Activated CD8-positive, alpha-beta T cell treated with anti-CD3 and anti-CD28 coated beads for 36 hours (primary cell): ENCODE measurements at regions not wholly inside any gene's neighbourhood (a gene's known extent, or its start where the extent isn't known, plus 50 kb on each side); places are given as distances from the start of the nearest gene placed in this dataset.

Source experiments
- ATAC-seq: fragments of 200-7000 bp; cut with Tn5 transposase; one replicate; pipeline ENCODE4 v1.10.0; 2021; ENCODE audit warnings: mild to moderate bottlenecking, moderate library complexity
- CTCF ChIA-PET: fragments of 350-600 bp; sonication (Branson Sonifier 250); formaldehyde crosslinking; loops from one replicate; lab custom pipeline; 2021; ENCODE audit warnings: antibody characterized with exemption; lab: Charles Lee
- POLR2A ChIA-PET: fragments of 350-600 bp; sonication (Branson Sonifier 250); formaldehyde crosslinking; loops from one replicate; lab custom pipeline; 2021; ENCODE audit warnings: antibody characterized with exemption; lab: Charles Lee
- DNase-seq: peaks from one replicate; pipeline ENCODE4 v3.0.0-alpha.2; 2020
- H3K27ac Mint-ChIP-seq: one replicate; pipeline ENCODE4 v1.8.0; 2021; ENCODE audit warnings: mild to moderate bottlenecking, mixed read lengths
- H3K27me3 Mint-ChIP-seq: one replicate; pipeline ENCODE4 v1.8.0; 2021; ENCODE audit warnings: mixed read lengths
- H3K36me3 Mint-ChIP-seq: one replicate; pipeline ENCODE4 v1.8.0; 2021; ENCODE audit warnings: low read depth, mixed read lengths
- H3K4me1 Mint-ChIP-seq: one replicate; pipeline ENCODE4 v1.8.0; 2021; ENCODE audit warnings: low read depth, mixed read lengths
- H3K4me3 Mint-ChIP-seq: one replicate; pipeline ENCODE4 v1.8.0; 2021; ENCODE audit warnings: mild to moderate bottlenecking, moderate library complexity, mixed read lengths
- H3K9me3 Mint-ChIP-seq: one replicate; pipeline ENCODE4 v1.8.0; 2021; ENCODE audit warnings: mixed read lengths
- CTCF ChIP-seq: fragments of 200-600 bp; IDR thresholded peaks from one replicate; pipeline ENCODE4 v1.8.0; 2022; ENCODE audit warnings: antibody characterized with exemption, mild to moderate bottlenecking
- intact Hi-C: fragments of 100-400 bp; cut with micrococcal nuclease; formaldehyde crosslinking; loops from one replicate; pipeline ENCODE4 v1.10.0; 2022

GRCh38 chr4:10891866-10892265 lies 207.3 kb upstream of the CLNK start:
- Mint-ChIP-seq H3K9me3 (no peaks in the 10 kb centered on the region), H3K36me3 (no peaks in the 10 kb centered on the region), H3K4me3 (no peak overlapping the region), H3K27me3 (no peaks in the 10 kb centered on the region), H3K27ac (no peak overlapping the region), H3K4me1 (no peaks in the 10 kb centered on the region)
- intact Hi-C loops = no loop called here
- ATAC-seq (no peak), DNase-seq (no peak)
- TF ChIP-seq CTCF = no peak
- ChIA-PET CTCF (interaction anchor here (1.2 kb wide), 1 partner anchor 23 kb away, joined by 3 read pairs; no protein-coding TSS in a partner anchor), POLR2A (no interaction called here)

DNA sequence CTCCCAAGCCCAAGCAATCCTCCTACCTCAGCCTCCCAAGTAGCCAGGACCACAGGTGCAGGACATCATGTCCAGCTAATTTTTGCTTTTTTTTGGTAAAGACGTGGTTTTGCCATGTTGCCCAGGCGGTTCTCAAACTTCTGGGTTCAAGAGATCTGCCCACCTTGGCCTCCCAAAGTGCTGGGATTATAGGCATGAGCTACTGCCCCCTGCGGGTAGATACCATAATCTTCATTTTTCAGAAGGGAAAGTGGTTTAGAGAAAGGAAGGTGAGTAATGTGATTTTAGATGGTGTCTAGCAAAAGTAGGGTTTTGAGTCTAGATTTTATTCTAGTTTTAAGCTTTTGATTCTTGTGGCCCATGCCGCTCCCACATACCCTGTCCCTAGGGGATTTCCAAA lies 205.3 kb upstream of the CLNK start:
- Mint-ChIP-seq H3K4me3 (no peak overlapping the region), H3K27me3 (no peaks in the 10 kb centered on the region), H3K4me1 (no peaks in the 10 kb centered on the region), H3K36me3 (no peaks in the 10 kb centered on the region), H3K9me3 (no peaks in the 10 kb centered on the region), H3K27ac (no peak overlapping the region)
- ChIA-PET POLR2A (no interaction called here), CTCF (no interaction called here)
- no peak for TF ChIP-seq CTCF
- intact Hi-C loops = no loop called here
- no peak for DNase-seq
- ATAC-seq = no peak

DNA sequence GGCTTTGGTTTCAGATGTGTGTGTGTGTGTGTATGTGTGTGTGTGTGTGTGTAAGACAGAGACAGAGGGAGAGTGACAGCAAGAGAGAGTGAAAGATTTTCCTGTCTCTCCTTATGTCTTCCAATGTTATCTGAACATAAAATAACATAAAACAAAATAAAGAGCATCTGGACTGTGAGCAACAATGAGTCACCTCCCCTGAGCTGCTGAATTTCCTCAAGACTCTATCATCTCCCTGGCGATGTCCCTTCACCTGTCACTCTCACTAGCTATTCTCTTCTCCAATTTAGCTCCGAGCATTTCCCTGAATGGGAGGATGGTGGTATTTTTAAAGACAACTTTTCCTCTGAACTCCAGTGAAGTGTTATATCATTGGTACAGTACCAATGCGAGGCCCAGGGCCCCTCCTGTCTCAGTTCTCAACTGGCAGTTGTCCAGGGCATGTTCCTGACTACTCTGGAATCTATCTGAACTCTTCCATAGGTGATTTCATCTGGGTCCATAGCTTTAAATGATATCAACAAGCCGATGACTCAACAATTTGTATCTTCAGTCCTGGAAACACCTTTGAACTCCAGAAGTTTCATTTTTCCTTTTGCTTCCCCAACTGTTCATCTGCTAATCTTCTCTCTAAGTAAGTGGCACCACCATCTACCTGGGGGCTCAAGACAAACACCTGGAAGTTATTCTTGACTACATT lies 195.0 kb upstream of the CLNK start:
- H3K27ac Mint-ChIP-seq = no peak overlapping the region
- H3K9me3 Mint-ChIP-seq = no peaks in the 10 kb centered on the region
- H3K4me1 Mint-ChIP-seq = no peaks in the 10 kb centered on the region
- intact Hi-C loops = no loop called here
- POLR2A ChIA-PET = no interaction called here
- no peaks in the 10 kb centered on the region for H3K27me3 Mint-ChIP-seq
- ATAC-seq (no peak), DNase-seq (no peak)
- CTCF ChIA-PET = interaction anchor here (1.1 kb wide), 1 partner anchor 19 kb away, joined by 3 read pairs; no protein-coding TSS in a partner anchor
- no peak for TF ChIP-seq CTCF
- no peaks in the 10 kb centered on the region for H3K36me3 Mint-ChIP-seq
- no peak overlapping the region for H3K4me3 Mint-ChIP-seq

GRCh38 chr4:10878861-10879260 lies 194.3 kb upstream of the CLNK start:
- ChIA-PET CTCF (interaction anchor here (1.1 kb wide), 1 partner anchor 20 kb away, joined by 3 read pairs; no protein-coding TSS in a partner anchor), POLR2A (no interaction called here)
- H3K27me3 Mint-ChIP-seq = no peaks in the 10 kb centered on the region
- intact Hi-C loops = no loop called here
- H3K4me3 Mint-ChIP-seq = no peak overlapping the region
- no peak overlapping the region for H3K27ac Mint-ChIP-seq
- TF ChIP-seq CTCF = no peak
- DNase-seq (no peak), ATAC-seq (no peak)
- no peaks in the 10 kb centered on the region for H3K9me3 Mint-ChIP-seq
- no peaks in the 10 kb centered on the region for H3K4me1 Mint-ChIP-seq
- H3K36me3 Mint-ChIP-seq = no peaks in the 10 kb centered on the region

- Mint-ChIP-seq H3K27me3 (no peaks in the 10 kb centered on the region), H3K36me3 (no peaks in the 10 kb centered on the region), H3K9me3 (no peaks in the 10 kb centered on the region), H3K4me1 (no peaks in the 10 kb centered on the region), H3K4me3 (no peak overlapping the region), H3K27ac (no peak overlapping the region)
- DNase-seq (no peak), ATAC-seq (no peak)
- no peak for TF ChIP-seq CTCF
- POLR2A ChIA-PET = no interaction called here
- CTCF ChIA-PET = no interaction called here
- intact Hi-C loops = no loop called here
Measured at GRCh38 chr4:10877076-10877475, 192.5 kb upstream of the CLNK start.
